ENCODE measurements at regions not wholly inside any gene's neighbourhood (a gene's known extent, or its start where the extent isn't known, plus 50 kb on each side); places are given as distances from the start of the nearest gene placed in this dataset.

DNA sequence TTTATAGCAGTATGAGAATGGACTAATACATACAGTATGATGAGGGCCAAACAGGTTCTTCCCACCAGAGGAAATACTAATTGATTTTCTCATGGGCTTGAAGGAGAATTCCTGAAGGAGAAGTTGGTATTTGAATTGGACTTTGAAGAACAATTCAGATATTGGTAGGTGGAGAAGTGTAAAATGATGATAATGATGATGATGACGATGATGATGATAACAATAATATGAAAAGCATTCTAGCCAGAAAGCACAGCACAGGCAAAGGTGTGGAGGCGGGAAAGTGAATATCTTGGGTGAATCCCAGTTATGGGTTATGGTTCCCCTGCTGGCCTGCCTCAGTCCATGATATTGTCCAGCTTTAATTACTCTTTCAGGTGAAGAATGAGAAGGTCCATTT lies 562.4 kb upstream of the SALL1 start:
- TF ChIP-seq, protein P1, sequence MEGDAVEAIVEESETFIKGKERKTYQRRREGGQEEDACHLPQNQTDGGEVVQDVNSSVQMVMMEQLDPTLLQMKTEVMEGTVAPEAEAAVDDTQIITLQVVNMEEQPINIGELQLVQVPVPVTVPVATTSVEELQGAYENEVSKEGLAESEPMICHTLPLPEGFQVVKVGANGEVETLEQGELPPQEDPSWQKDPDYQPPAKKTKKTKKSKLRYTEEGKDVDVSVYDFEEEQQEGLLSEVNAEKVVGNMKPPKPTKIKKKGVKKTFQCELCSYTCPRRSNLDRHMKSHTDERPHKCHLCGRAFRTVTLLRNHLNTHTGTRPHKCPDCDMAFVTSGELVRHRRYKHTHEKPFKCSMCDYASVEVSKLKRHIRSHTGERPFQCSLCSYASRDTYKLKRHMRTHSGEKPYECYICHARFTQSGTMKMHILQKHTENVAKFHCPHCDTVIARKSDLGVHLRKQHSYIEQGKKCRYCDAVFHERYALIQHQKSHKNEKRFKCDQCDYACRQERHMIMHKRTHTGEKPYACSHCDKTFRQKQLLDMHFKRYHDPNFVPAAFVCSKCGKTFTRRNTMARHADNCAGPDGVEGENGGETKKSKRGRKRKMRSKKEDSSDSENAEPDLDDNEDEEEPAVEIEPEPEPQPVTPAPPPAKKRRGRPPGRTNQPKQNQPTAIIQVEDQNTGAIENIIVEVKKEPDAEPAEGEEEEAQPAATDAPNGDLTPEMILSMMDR (IDR thresholded peaks at IDR 0.05): no peak
- no peak for TF ChIP-seq ZFX (IDR thresholded peaks at IDR 0.05; ENCODE audit: borderline replicate concordance)
